Loucy (cell line): ENCODE measurements at regions not wholly inside any gene's neighbourhood (a gene's known extent, or its start where the extent isn't known, plus 50 kb on each side); places are given as distances from the start of the nearest gene placed in this dataset.

Source experiments
- H2AFZ ChIP-seq: fragments of 200-600 bp; sonication (generic); 2 replicates; pipeline ENCODE4 v1.6.0; 2016; ENCODE audit warnings: antibody characterized with exemption, mild to moderate bottlenecking, low read length, moderate library complexity
- H3F3A ChIP-seq: fragments of 200-600 bp; 2 replicates; pipeline ENCODE4 v1.6.0; 2016; ENCODE audit warnings: antibody characterized with exemption, low read depth, mild to moderate bottlenecking
- H3K27me3 ChIP-seq: fragments of 200-600 bp; sonication (generic); 2 replicates; pipeline ENCODE4 v1.6.1; 2014; ENCODE audit warnings: low read length, mild to moderate bottlenecking; ENCODE audit not compliant: insufficient read depth, poor library complexity, severe bottlenecking
- H3K36me3 ChIP-seq: fragments of 200-600 bp; sonication (generic); 2 replicates; pipeline ENCODE4 v1.6.1; 2016; ENCODE audit warnings: low read length; ENCODE audit not compliant: insufficient read depth
- H3K4me1 ChIP-seq: fragments of 200-600 bp; sonication (generic); 2 replicates; pipeline ENCODE4 v1.5.1; 2014; ENCODE audit warnings: low read length, mild to moderate bottlenecking; ENCODE audit not compliant: insufficient read depth, poor library complexity, severe bottlenecking
- H3K4me2 ChIP-seq: fragments of 200-600 bp; sonication (generic); 2 replicates; pipeline ENCODE4 v1.6.0; 2014; ENCODE audit warnings: antibody characterized with exemption, low read length, low read depth, mild to moderate bottlenecking; ENCODE audit not compliant: poor library complexity, severe bottlenecking
- H3K4me3 ChIP-seq: fragments of 200-600 bp; sonication (generic); 2 replicates; pipeline ENCODE4 v1.5.1; 2014; ENCODE audit warnings: low read length, mild to moderate bottlenecking, mixed read lengths; ENCODE audit not compliant: poor library complexity, severe bottlenecking
- H3K79me2 ChIP-seq: fragments of 200-600 bp; sonication (generic); 2 replicates; pipeline ENCODE4 v1.6.1; 2014; ENCODE audit warnings: low read length; ENCODE audit not compliant: insufficient read depth
- H3K9ac ChIP-seq: fragments of 200-600 bp; sonication (generic); 2 replicates; pipeline ENCODE4 v1.6.0; 2014; ENCODE audit warnings: mild to moderate bottlenecking, low read depth, low read length, moderate library complexity; ENCODE audit not compliant: poor library complexity, severe bottlenecking
- H3K9me2 ChIP-seq: fragments of 200-600 bp; sonication (generic); replicated peaks from 2 replicates; pipeline ENCODE4 v1.6.1; 2016; ENCODE audit warnings: low read depth, low read length, mixed read lengths
- H3K9me3 ChIP-seq: fragments of 200-600 bp; sonication (generic); 2 replicates; pipeline ENCODE4 v1.6.1; 2014; ENCODE audit warnings: mild to moderate bottlenecking, antibody characterized with exemption, low read length, low read depth; ENCODE audit not compliant: insufficient read depth
- H4K20me1 ChIP-seq: fragments of 200-600 bp; sonication (generic); 2 replicates; pipeline ENCODE4 v1.6.0; 2014; ENCODE audit warnings: antibody characterized with exemption, low read length, mild to moderate bottlenecking; ENCODE audit not compliant: insufficient read depth, poor library complexity, severe bottlenecking
- CTCF ChIP-seq: fragments of 200-600 bp; sonication (generic); conservative IDR thresholded peaks from 2 replicates; pipeline ENCODE4 v1.5.1; 2014; ENCODE audit warnings: mild to moderate bottlenecking, antibody characterized with exemption, low read length
- EZH2phosphoT487 ChIP-seq: fragments of 200-600 bp; IDR thresholded peaks from 2 replicates; pipeline ENCODE4 v1.6.1; 2018; ENCODE audit warnings: antibody characterized with exemption, mild to moderate bottlenecking, moderate library complexity, borderline replicate concordance

GRCh38 chr5:155839251-155840037, 487.5 kb upstream of the SGCD start:
- H3K9ac ChIP-seq = no peak overlapping the region
- H3K4me2 ChIP-seq = no peak overlapping the region
- H4K20me1 ChIP-seq = no peaks in the 10 kb centered on the region
- H2AFZ ChIP-seq = no peak overlapping the region
- TF ChIP-seq EZH2phosphoT487 = no peak
- no peak for TF ChIP-seq CTCF
- H3F3A ChIP-seq = no peaks in the 10 kb centered on the region
- H3K27me3 ChIP-seq = no peaks in the 10 kb centered on the region
- H3K9me2 ChIP-seq = no peaks in the 10 kb centered on the region
- no peaks in the 10 kb centered on the region for H3K4me1 ChIP-seq
- H3K9me3 ChIP-seq = no peaks in the 10 kb centered on the region
- H3K36me3 ChIP-seq = no peaks in the 10 kb centered on the region
- H3K4me3 ChIP-seq = no peak overlapping the region
- H3K79me2 ChIP-seq = no peaks in the 10 kb centered on the region

DNA sequence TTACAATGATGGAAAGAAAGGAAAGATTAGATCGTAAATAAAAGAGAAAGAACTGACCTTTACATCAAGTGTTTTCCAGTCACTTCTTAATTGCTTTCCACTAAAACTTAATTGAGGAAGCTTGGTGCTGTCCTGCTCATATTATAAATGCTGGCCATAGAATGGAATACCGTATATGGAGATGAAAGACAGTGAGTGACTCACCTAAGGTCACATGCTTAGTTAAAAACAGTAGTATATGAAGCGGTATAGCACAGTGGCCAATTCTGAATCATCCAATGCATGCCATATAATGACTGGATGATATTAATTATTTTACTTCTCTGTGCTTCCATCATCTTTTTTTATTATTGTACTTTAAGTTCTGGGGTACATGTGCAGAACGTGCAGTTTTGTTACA, 482.4 kb upstream of the SGCD start:
- H3K4me3 ChIP-seq = no peak overlapping the region
- H3K36me3 ChIP-seq = no peaks in the 10 kb centered on the region

DNA sequence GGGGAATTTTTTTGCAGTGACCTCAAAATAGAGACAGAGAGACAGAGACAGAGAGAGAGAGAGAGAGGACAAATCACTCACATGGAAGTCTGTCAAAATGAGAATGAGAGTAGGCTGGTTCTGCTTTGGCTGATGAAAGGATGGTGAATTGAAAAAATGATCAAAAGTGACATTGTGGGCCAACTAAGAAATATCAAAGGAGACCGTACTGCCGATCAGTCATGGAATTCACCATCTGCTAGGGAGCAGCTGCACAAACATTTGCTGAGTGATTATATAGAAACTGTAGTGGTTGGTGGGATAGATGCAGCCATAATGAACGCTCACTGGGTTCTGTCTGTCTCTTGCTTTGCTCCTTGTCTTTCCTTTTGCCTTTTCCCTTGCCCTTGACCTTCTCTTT, 476.6 kb upstream of the SGCD start:
- Histone ChIP-seq H3K9ac (no peak overlapping the region), H3K79me2 (no peaks in the 10 kb centered on the region), H3K36me3 (no peaks in the 10 kb centered on the region), H3K27me3 (no peaks in the 10 kb centered on the region), H3K9me2 (no peaks in the 10 kb centered on the region), H3F3A (no peaks in the 10 kb centered on the region), H3K4me2 (no peak overlapping the region), H3K9me3 (no peaks in the 10 kb centered on the region), H3K4me3 (no peak overlapping the region), H4K20me1 (no peaks in the 10 kb centered on the region), H2AFZ (no peak overlapping the region), H3K4me1 (no peaks in the 10 kb centered on the region)
- TF ChIP-seq CTCF (no peak), EZH2phosphoT487 (no peak)

More for the DNA sequence above, 482.4 kb upstream of the SGCD start:
- Histone ChIP-seq H3K4me1 (no peaks in the 10 kb centered on the region), H3K79me2 (no peaks in the 10 kb centered on the region), H3K27me3 (no peaks in the 10 kb centered on the region), H3K9me2 (no peaks in the 10 kb centered on the region), H3F3A (no peaks in the 10 kb centered on the region), H3K4me2 (no peak overlapping the region), H4K20me1 (no peaks in the 10 kb centered on the region), H3K9me3 (no peaks in the 10 kb centered on the region), H2AFZ (no peak overlapping the region), H3K9ac (no peak overlapping the region)
- no peak for TF ChIP-seq CTCF
- TF ChIP-seq EZH2phosphoT487 = no peak
